CD4-positive, CD25-positive, alpha-beta regulatory T cell (primary cell): ENCODE measurements at regions not wholly inside any gene's neighbourhood (a gene's known extent, or its start where the extent isn't known, plus 50 kb on each side); places are given as distances from the start of the nearest gene placed in this dataset.
"Not testable (repeated sequence)": the region's sequence is repeated elsewhere in the genome, so short reads cannot be mapped to it uniquely, and the experiment has no call there.

Experiments
- ATAC-seq, 2 donors: fragments of 150-1000 bp; cut with Tn5 transposase; one replicate each; pipeline ENCODE4 v1.10.0; 2021; ENCODE audit warnings: low read depth in 2 of 2, moderate number of reproducible peaks in 2 of 2, moderate library complexity in 1 of 2
- DNase-seq, 3 donors: peaks; one replicate each; pipeline versions ENCODE4 v3.0.0 to v3.0.0-alpha.2; 2012 to 2022; ENCODE audit warnings: mixed read lengths in 1 of 3
- H3K27ac ChIP-seq: one replicate; pipeline ENCODE4 v1.7.0; 2013; ENCODE audit warnings: mild to moderate bottlenecking, low read length; ENCODE audit not compliant: insufficient read depth, poor library complexity, severe bottlenecking
- H3K27me3 ChIP-seq: one replicate; pipeline ENCODE4 v1.7.0; 2013; ENCODE audit warnings: low read length; ENCODE audit not compliant: control insufficient read depth, insufficient read depth
- H3K36me3 ChIP-seq: one replicate; pipeline ENCODE4 v1.7.0; 2013; ENCODE audit warnings: mild to moderate bottlenecking, low read length, moderate library complexity; ENCODE audit not compliant: control insufficient read depth, insufficient read depth
- H3K4me1 ChIP-seq: 2 replicates; pipeline ENCODE4 v1.7.0; 2013; ENCODE audit warnings: mild to moderate bottlenecking, low read length; ENCODE audit not compliant: insufficient read depth, control insufficient read depth, poor library complexity, severe bottlenecking
- H3K4me3 ChIP-seq: one replicate; pipeline ENCODE4 v1.7.0; 2013; ENCODE audit warnings: low read depth, mild to moderate bottlenecking, low read length, moderate library complexity
- H3K9me3 ChIP-seq, 2 experiments: 1 replicate in 1 of 2; 2 replicates in 1 of 2; pipeline ENCODE4 v1.7.0; 2013; ENCODE audit warnings: low read length in 2 of 2, mild to moderate bottlenecking in 1 of 2, moderate library complexity in 1 of 2; ENCODE audit not compliant: control insufficient read depth in 2 of 2
- H3K27ac Mint-ChIP-seq, 3 donors: one replicate each; pipeline ENCODE4 v1.8.0; 2020 to 2022; ENCODE audit warnings: mild to moderate bottlenecking in 3 of 3, mixed read lengths in 3 of 3, moderate library complexity in 2 of 3
- H3K27me3 Mint-ChIP-seq: one replicate; pipeline ENCODE4 v1.8.0; 2022; ENCODE audit warnings: mild to moderate bottlenecking, mixed read lengths
- H3K36me3 Mint-ChIP-seq: one replicate; pipeline ENCODE4 v1.8.0; 2020; ENCODE audit warnings: mixed read lengths
- H3K4me1 Mint-ChIP-seq, 4 donors: one replicate each; pipeline ENCODE4 v1.8.0; 2020 to 2022; ENCODE audit warnings: mixed read lengths in 4 of 4, mild to moderate bottlenecking in 1 of 4
- H3K4me3 Mint-ChIP-seq, 4 donors: one replicate each; pipeline ENCODE4 v1.8.0; 2020 to 2022; ENCODE audit warnings: mild to moderate bottlenecking in 4 of 4, mixed read lengths in 4 of 4, moderate library complexity in 3 of 4
- H3K9me3 Mint-ChIP-seq, 7 donors: one replicate each; pipeline ENCODE4 v1.8.0; 2020 to 2022; ENCODE audit warnings: mixed read lengths in 7 of 7, mild to moderate bottlenecking in 3 of 7, moderate library complexity in 2 of 7

- no peaks in the 10 kb centered on the region for H3K27me3 Mint-ChIP-seq
- Histone ChIP-seq H3K36me3 (no peaks in the 10 kb centered on the region), H3K27me3 (no peaks in the 10 kb centered on the region), H3K4me1 (no peaks in the 10 kb centered on the region), H3K9me3 (no peaks in the 10 kb centered on the region), H3K4me3 (no peak overlapping the region), H3K27ac (no peak overlapping the region)
- no peak for DNase-seq
- no peak overlapping the region for H3K4me3 Mint-ChIP-seq
- H3K9me3 Mint-ChIP-seq, result peaks cover 0 to 4% (median 0%) of the 10 kb centered on the region in 7 donors
- H3K27ac Mint-ChIP-seq, result no peak overlapping the region
- ATAC-seq, result no peak
- H3K4me1 Mint-ChIP-seq, result no peaks in the 10 kb centered on the region
- no peaks in the 10 kb centered on the region for H3K36me3 Mint-ChIP-seq
These were observed 273.1 kb downstream of the XPNPEP1 start for GRCh38 chr10:109650228-109650627.

DNA sequence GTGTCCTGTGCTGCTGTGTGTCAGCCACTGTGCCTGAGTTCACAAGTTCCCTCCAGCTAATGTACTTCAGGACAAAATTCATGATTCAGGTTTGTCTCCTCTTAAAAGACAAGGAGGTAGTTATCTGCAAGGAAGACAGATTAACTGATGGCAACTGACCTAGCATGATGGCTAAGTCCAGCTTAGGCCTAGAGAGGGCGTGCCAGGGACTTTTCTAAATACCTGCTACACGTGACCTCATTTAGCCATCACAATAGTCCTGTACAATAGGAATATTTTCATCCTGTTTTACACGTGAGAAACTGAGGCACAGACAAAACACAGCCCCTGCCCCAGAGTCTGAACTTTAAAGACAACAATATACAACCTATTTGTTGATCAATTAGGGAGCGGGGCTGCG, 275.7 kb downstream of the XPNPEP1 start:
- H3K4me3 Mint-ChIP-seq, result no peak overlapping the region
- Histone ChIP-seq H3K9me3 (no peaks in the 10 kb centered on the region), H3K36me3 (no peaks in the 10 kb centered on the region), H3K27ac (no peak overlapping the region), H3K4me3 (no peak overlapping the region), H3K4me1 (no peaks in the 10 kb centered on the region), H3K27me3 (no peaks in the 10 kb centered on the region)
- ATAC-seq (no peak), DNase-seq (no peak)
- no peaks in the 10 kb centered on the region for H3K36me3 Mint-ChIP-seq
- H3K27ac Mint-ChIP-seq, result no peak overlapping the region
- H3K27me3 Mint-ChIP-seq, result no peaks in the 10 kb centered on the region
- no peaks in the 10 kb centered on the region for H3K4me1 Mint-ChIP-seq
- peaks cover 0 to 4% (median 0%) of the 10 kb centered on the region in 7 donors for H3K9me3 Mint-ChIP-seq

- Histone ChIP-seq H3K27me3 (no peaks in the 10 kb centered on the region), H3K36me3 (no peaks in the 10 kb centered on the region), H3K27ac (no peak overlapping the region), H3K4me1 (no peaks in the 10 kb centered on the region), H3K4me3 (no peak overlapping the region), H3K9me3 (no peaks in the 10 kb centered on the region)
- H3K27ac Mint-ChIP-seq, result no peak overlapping the region
- peaks cover 0 to 8% (median 0%) of the 10 kb centered on the region in 7 donors for H3K9me3 Mint-ChIP-seq
- H3K4me3 Mint-ChIP-seq, result no peak overlapping the region
- DNase-seq (no peak), ATAC-seq (no peak)
- H3K36me3 Mint-ChIP-seq, result no peaks in the 10 kb centered on the region
- no peaks in the 10 kb centered on the region for H3K27me3 Mint-ChIP-seq
- no peaks in the 10 kb centered on the region for H3K4me1 Mint-ChIP-seq
These were observed 289.5 kb downstream of the XPNPEP1 start for GRCh38 chr10:109633846-109634245.

GRCh38 chr10:109633017-109633416, 290.3 kb downstream of the XPNPEP1 start:
- DNase-seq, H3K27me3 ChIP-seq, H3K9me3 ChIP-seq, H3K4me3 Mint-ChIP-seq, H3K4me1 Mint-ChIP-seq, H3K36me3 Mint-ChIP-seq, H3K27me3 Mint-ChIP-seq, H3K27ac Mint-ChIP-seq, H3K4me1 ChIP-seq, ATAC-seq, H3K4me3 ChIP-seq, H3K36me3 ChIP-seq, H3K27ac ChIP-seq, H3K9me3 Mint-ChIP-seq: not testable (repeated sequence)

DNA sequence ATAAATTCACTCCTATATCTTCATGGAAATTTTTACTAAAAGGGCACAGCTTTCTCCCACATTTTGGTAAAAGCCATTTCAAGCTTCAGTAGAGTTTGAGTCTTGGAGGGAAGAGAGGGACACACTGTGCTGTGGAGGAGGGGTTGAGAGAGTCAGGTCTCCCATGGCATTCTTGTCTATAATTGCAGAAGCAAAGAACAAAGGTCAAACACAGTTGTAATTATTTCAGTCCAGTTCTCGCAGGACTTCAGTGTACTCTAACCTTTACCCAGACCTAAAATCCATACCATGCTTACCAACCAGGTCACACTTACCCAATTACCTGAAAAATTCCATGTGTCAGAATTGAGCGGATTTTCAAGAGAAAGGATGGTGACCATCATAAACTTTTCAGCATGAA, 298.4 kb downstream of the XPNPEP1 start:
- Mint-ChIP-seq H3K27me3 (no peaks in the 10 kb centered on the region), H3K36me3 (no peaks in the 10 kb centered on the region), H3K4me3 (no peak overlapping the region), H3K4me1 (no peaks in the 10 kb centered on the region), H3K9me3 (peaks cover 0 to 2% (median 0%) of the 10 kb centered on the region in 7 donors), H3K27ac (no peak overlapping the region)
- H3K9me3 ChIP-seq, result no peaks in the 10 kb centered on the region
- DNase-seq, result no peak
- no peaks in the 10 kb centered on the region for H3K4me1 ChIP-seq
- no peaks in the 10 kb centered on the region for H3K27me3 ChIP-seq
- no peaks in the 10 kb centered on the region for H3K36me3 ChIP-seq
- no peak overlapping the region for H3K4me3 ChIP-seq
- ATAC-seq, result no peak
- no peak overlapping the region for H3K27ac ChIP-seq

DNA sequence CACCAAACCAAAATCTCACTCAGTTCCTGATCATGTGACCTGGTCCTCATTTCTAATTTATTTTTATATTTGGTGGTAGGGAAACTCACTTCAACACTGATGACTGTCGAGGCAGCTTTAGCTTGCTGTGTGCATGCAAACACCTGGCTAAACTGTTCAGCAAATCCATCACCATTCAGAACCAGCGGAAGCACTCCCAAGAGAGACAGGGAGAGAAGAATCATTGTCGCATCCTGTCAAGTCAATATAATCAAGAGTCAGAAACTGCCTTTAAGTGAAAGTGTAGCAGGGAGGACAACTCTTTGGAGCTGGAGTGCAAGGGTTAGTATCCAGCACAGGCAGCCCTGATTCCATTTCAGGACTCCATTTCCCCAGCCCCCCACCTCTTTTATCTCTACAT, 300.7 kb downstream of the XPNPEP1 start:
- no peaks in the 10 kb centered on the region for H3K4me1 Mint-ChIP-seq
- H3K36me3 ChIP-seq, result no peaks in the 10 kb centered on the region
- no peaks in the 10 kb centered on the region for H3K9me3 ChIP-seq
- H3K9me3 Mint-ChIP-seq, result peaks cover 0 to 2% (median 0%) of the 10 kb centered on the region in 7 donors
- no peak overlapping the region for H3K4me3 Mint-ChIP-seq
- H3K4me3 ChIP-seq, result no peak overlapping the region
- H3K27me3 Mint-ChIP-seq, result no peaks in the 10 kb centered on the region
- H3K27ac ChIP-seq, result no peak overlapping the region
- ATAC-seq (no peak), DNase-seq (no peak)
- no peaks in the 10 kb centered on the region for H3K4me1 ChIP-seq
- no peak overlapping the region for H3K27ac Mint-ChIP-seq
- no peaks in the 10 kb centered on the region for H3K27me3 ChIP-seq
- H3K36me3 Mint-ChIP-seq, result no peaks in the 10 kb centered on the region

- Histone ChIP-seq H3K9me3 (no peaks in the 10 kb centered on the region), H3K36me3 (no peaks in the 10 kb centered on the region), H3K4me3 (no peak overlapping the region), H3K27ac (no peak overlapping the region), H3K4me1 (no peaks in the 10 kb centered on the region), H3K27me3 (no peaks in the 10 kb centered on the region)
- Mint-ChIP-seq H3K9me3 (peaks cover 0 to 2% (median 0%) of the 10 kb centered on the region in 7 donors), H3K36me3 (no peaks in the 10 kb centered on the region), H3K27ac (no peak overlapping the region), H3K4me3 (no peak overlapping the region), H3K4me1 (no peaks in the 10 kb centered on the region), H3K27me3 (no peaks in the 10 kb centered on the region)
- ATAC-seq (no peak), DNase-seq (no peak)
These were observed 302.9 kb downstream of the XPNPEP1 start for GRCh38 chr10:109620396-109620795.

DNA sequence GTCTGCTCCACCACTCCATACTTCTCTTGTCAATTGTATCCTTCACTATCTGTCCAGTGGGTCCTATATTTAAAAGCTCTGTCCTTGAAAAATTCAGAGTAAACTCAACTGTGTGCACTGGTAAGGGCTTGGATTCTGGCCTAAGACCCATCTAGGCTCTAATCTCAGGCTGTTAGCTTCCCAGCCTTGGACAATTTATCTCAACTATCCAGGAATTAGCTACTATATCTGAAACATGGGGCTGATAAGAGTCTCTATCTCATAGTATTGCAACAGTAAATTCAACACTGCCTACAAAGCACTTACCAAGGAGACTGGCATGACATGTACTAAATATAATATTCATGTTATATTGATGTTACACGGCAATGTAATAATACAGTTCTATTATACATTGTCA, 303.4 kb downstream of the XPNPEP1 start:
- no peaks in the 10 kb centered on the region for H3K4me1 Mint-ChIP-seq
- H3K9me3 Mint-ChIP-seq, result peaks cover 0 to 2% (median 0%) of the 10 kb centered on the region in 7 donors
- H3K9me3 ChIP-seq, result no peaks in the 10 kb centered on the region
- no peak overlapping the region for H3K27ac ChIP-seq
- no peaks in the 10 kb centered on the region for H3K4me1 ChIP-seq
- H3K27me3 ChIP-seq, result no peaks in the 10 kb centered on the region
- no peak for DNase-seq
- H3K4me3 Mint-ChIP-seq, result no peak overlapping the region
- no peak overlapping the region for H3K27ac Mint-ChIP-seq
- ATAC-seq, result no peak
- H3K36me3 ChIP-seq, result no peaks in the 10 kb centered on the region
- H3K36me3 Mint-ChIP-seq, result no peaks in the 10 kb centered on the region
- H3K27me3 Mint-ChIP-seq, result no peaks in the 10 kb centered on the region
- no peak overlapping the region for H3K4me3 ChIP-seq
